Nephron progenitor cell (in vitro differentiated cells): ENCODE measurements at regions not wholly inside any gene's neighbourhood (a gene's known extent, or its start where the extent isn't known, plus 50 kb on each side); places are given as distances from the start of the nearest gene placed in this dataset.

Experiments used
- DNase-seq: peaks from one replicate; pipeline ENCODE4 v3.0.0; 2021
- H3K27ac Mint-ChIP-seq: 2 replicates; pipeline ENCODE4 v1.8.0; 2021; ENCODE audit warnings: mild to moderate bottlenecking, moderate library complexity, mixed read lengths
- H3K27me3 Mint-ChIP-seq: 2 replicates; pipeline ENCODE4 v1.8.0; 2021; ENCODE audit warnings: mild to moderate bottlenecking, low read depth, mixed read lengths; ENCODE audit not compliant: poor library complexity
- H3K36me3 Mint-ChIP-seq: 2 replicates; pipeline ENCODE4 v1.8.0; 2021; ENCODE audit warnings: low read depth, mixed read lengths
- H3K4me1 Mint-ChIP-seq: 2 replicates; pipeline ENCODE4 v1.8.0; 2021; ENCODE audit warnings: mixed read lengths
- H3K4me3 Mint-ChIP-seq: 2 replicates; pipeline ENCODE4 v1.8.0; 2021; ENCODE audit warnings: mild to moderate bottlenecking, moderate library complexity, mixed read lengths
- H3K9me3 Mint-ChIP-seq: 2 replicates; pipeline ENCODE4 v1.8.0; 2021; ENCODE audit warnings: mild to moderate bottlenecking, moderate library complexity, mixed read lengths
- CTCF ChIP-seq: fragments of 200-600 bp; sonication (generic); IDR thresholded peaks from 2 replicates; pipeline ENCODE4 v1.5.0; 2021; ENCODE audit warnings: antibody characterized with exemption

- H3K27ac Mint-ChIP-seq: no peak overlapping the region
- H3K4me3 Mint-ChIP-seq: no peak overlapping the region
- no peak for TF ChIP-seq CTCF
- peaks cover 22% of the 10 kb centered on the region for H3K9me3 Mint-ChIP-seq
- no peaks in the 10 kb centered on the region for H3K36me3 Mint-ChIP-seq
- DNase-seq: no peak
- H3K27me3 Mint-ChIP-seq: peaks cover 36% of the 10 kb centered on the region
- no peaks in the 10 kb centered on the region for H3K4me1 Mint-ChIP-seq
Measured at GRCh38 chr14:93870377-93870776, 56.8 kb upstream of the FAM181A start.

GRCh38 chr14:93869427-93869826 is 57.7 kb upstream of the FAM181A start:
- Mint-ChIP-seq H3K27ac (no peak overlapping the region), H3K9me3 (peaks cover 14% of the 10 kb centered on the region), H3K4me1 (no peaks in the 10 kb centered on the region), H3K36me3 (no peaks in the 10 kb centered on the region), H3K27me3 (peaks cover 36% of the 10 kb centered on the region), H3K4me3 (no peak overlapping the region)
- DNase-seq: no peak
- TF ChIP-seq CTCF: no peak

- Mint-ChIP-seq H3K4me3 (no peak overlapping the region), H3K4me1 (no peaks in the 10 kb centered on the region), H3K9me3 (peaks cover 6% of the 10 kb centered on the region), H3K27me3 (peaks cover 35% of the 10 kb centered on the region), H3K36me3 (no peaks in the 10 kb centered on the region), H3K27ac (no peak overlapping the region)
- no peak for TF ChIP-seq CTCF
- DNase-seq: no peak
Measured at GRCh38 chr14:93868165-93868564, 59.0 kb upstream of the FAM181A start.

- DNase-seq: no peak
- Mint-ChIP-seq H3K4me3 (no peak overlapping the region), H3K27me3 (peaks cover 8% of the 10 kb centered on the region), H3K9me3 (peaks cover 4% of the 10 kb centered on the region), H3K36me3 (no peaks in the 10 kb centered on the region), H3K4me1 (peaks cover 22% of the 10 kb centered on the region), H3K27ac (no peak overlapping the region)
- TF ChIP-seq CTCF: no peak
Measured at GRCh38 chr14:93862265-93862664, 64.9 kb upstream of the FAM181A start.

- no peak for TF ChIP-seq CTCF
Measured at GRCh38 chr14:93861836-93862235, 65.3 kb upstream of the FAM181A start.

GRCh38 chr14:93859957-93860356 is 67.2 kb upstream of the FAM181A start:
- DNase-seq: no peak
- TF ChIP-seq CTCF: no peak
- peaks cover 28% of the 10 kb centered on the region for H3K4me1 Mint-ChIP-seq
- no peak overlapping the region for H3K4me3 Mint-ChIP-seq
- no peaks in the 10 kb centered on the region for H3K27me3 Mint-ChIP-seq
- no peak overlapping the region for H3K27ac Mint-ChIP-seq
- no peaks in the 10 kb centered on the region for H3K36me3 Mint-ChIP-seq
- H3K9me3 Mint-ChIP-seq: no peaks in the 10 kb centered on the region

More at GRCh38 chr14:93861836-93862235, 65.3 kb upstream of the FAM181A start:
- Mint-ChIP-seq H3K4me3 (no peak overlapping the region), H3K36me3 (no peaks in the 10 kb centered on the region), H3K4me1 (peaks cover 26% of the 10 kb centered on the region), H3K9me3 (peaks cover 4% of the 10 kb centered on the region), H3K27me3 (peaks cover 5% of the 10 kb centered on the region), H3K27ac (no peak overlapping the region)
- DNase-seq: no peak
